ENCODE measurements at regions not wholly inside any gene's neighbourhood (a gene's known extent, or its start where the extent isn't known, plus 50 kb on each side); places are given as distances from the start of the nearest gene placed in this dataset.
"Not testable (repeated sequence)": the region's sequence is repeated elsewhere in the genome, so short reads cannot be mapped to it uniquely, and the experiment has no call there.

DNA sequence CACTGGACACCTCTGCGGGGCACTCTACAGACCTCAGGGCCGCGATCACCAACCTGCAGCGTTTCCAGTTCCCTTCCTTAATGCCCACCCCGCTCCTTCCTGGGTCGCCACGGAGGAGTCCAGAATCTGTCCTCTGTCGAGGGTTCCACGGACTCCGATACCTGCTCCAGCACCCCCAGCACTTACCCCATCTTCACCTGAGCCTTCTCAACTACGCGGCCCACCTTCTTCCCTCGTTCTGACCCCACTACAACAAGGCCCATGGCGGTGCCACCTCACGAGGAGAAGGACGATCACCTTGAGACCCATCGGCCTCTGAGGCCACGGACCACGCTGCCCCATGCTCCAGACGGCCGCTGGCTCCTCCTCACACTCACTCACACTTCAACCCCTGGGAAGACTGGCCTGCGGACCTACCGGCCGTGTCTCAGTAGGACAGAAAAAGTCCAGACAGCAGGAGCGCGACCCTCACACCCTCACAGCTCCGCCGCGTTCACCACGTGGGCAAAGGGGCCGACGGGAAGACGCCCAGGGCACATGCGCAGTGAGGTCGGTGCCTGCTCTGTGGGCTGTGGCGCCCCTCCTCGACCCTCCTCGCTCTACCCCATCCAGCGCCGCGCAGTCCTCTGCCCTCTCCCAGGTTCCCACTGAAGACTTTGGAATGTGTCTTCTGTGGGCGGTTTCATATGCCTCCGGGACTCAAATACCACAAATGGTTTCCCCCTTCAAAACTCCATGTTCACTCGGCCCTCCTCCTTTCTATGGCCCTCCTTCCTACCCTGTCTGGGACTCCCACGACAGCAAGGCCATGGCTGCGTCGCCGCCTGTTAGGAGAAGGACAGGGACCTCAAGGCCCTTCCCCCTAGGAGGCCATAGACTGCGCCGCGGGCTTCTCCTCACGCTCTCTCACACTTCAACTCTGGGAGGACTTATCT, 193.9 kb upstream of the PHF14 start:
- DNase-seq (ENCODE audit: low spot score): no peak

DNA sequence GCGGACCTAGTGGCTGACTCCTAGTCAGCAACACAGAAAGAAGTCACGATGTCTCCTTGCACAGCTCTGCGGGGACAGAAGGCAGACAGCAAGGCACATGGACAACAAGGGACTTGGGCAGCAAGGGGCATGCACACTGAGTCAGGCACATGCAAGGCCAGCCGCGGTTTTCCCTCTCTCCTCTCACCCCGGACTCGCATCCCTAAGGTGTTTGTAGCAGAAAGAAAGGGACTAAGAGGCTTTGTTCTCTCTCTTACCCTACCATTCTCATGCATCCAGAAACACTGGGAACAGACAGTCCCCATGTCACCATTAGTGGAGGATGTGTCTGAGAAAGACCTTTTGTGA, 193.3 kb upstream of the PHF14 start:
- no peak for DNase-seq (ENCODE audit: low spot score)

DNA sequence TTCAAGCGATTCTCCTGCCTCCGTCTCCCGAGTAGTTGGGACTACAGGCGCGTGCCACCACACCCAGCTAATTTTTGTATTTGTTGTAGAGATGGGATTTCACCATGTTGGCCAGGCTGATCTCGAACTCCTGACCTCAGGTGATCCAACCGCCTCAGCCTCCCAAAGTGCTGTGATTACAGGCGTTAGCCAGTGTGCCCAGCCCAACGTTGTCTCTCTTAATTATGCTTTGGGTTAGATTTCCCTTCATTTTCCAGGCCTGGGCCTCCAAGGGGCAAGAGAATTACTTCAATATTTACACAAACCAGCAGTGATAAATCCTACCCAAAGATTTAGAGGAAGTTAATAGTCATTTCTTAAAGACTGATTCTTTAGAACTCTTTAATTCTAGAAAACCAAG, 186.7 kb upstream of the PHF14 start:
- DNase-seq (ENCODE audit: low spot score): not testable (repeated sequence)

DNA sequence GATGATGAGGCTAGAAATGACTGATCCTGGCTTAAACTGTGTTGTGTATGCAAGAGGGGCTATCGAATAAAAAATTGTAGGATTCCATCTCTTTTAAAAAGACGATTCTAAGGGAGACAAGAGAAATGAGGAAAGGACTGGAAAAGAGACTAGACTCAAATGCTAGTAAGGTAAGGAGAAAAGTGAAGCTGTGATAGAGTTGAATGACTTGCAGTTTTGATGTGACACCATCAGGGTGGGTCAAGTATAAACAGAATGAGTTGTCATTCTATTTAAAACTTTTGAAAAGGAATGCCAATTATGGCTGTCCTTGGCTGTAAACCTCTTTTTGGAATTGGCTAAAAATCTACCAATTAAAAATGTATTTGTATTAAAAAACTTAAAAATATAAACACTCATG, 184.5 kb upstream of the PHF14 start:
- DNase-seq (ENCODE audit: low spot score): no peak

DNA sequence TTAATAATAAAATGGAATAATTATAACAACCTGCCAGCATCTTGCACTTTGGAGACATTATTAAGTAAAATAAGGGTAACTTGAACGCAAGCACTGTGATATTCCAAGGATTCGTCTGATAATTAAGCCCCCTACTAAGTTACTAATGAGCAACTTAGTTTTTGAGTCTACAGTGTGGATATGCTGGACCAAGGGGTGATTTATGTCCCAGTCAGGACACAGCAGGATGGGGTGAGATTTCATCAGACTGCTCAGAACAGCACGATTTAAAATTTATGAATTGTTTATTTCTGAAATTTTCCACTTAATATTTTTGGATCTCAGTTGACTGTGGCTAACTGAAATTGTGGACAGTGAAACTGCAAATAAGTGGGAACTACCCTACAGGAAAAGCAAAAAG, 182.8 kb upstream of the PHF14 start:
- DNase-seq (ENCODE audit: low spot score): no peak

DNA sequence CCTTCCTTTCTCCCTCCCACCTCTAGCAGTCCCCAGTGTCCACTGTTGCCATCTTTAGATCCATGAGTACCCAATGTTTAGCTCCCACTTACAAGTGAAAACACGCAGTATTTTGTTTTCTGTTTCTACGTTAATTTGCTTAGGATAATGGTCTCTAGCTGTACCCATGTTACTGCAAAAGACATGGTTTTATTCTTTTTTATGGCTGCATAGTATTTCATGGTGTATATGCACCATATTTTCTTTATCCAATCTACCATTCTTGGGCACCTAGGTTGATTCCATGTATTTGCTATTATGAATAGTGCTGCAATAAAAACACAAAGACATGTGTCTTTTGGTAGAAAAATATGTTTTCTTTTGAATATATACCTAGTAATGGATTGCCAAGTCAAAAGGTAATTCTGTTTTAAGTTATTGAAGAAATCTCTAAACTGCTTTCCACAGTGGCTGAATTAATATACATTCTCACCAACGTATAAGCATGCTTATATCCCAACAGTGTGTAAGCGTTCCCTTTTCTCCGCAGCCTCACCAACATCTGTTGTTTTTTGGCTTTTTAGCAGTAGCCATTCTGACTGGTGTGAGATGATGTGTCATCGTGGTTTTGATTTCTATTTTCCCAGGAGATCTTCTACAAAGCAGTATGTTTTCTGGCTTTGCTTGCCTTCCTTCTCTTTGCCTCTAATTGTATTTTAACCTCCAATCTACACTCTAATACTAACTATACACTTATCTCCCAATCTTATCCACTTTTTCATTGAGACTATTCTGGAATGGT, 179.5 kb upstream of the PHF14 start:
- no peak for DNase-seq (ENCODE audit: low spot score)

DNA sequence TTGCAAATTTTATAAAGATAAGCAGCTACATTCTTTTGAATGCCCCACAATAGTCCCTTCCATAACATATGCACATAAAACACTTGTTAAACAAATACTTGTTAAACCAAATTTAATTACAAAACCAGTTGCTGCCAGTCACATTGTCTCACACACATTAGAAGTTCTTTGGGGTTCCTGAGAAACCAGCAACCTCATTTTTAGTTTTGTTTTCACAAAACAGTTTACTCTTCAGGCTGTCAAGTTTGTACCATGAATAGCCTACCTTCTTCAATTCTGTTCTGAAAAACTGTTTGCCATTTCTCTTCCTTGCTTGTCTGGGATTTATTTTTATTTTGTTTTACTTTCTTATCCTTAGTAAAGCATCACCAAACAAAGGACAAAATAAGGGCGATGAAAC, 176.5 kb upstream of the PHF14 start:
- no peak for DNase-seq (ENCODE audit: low spot score)

DNA sequence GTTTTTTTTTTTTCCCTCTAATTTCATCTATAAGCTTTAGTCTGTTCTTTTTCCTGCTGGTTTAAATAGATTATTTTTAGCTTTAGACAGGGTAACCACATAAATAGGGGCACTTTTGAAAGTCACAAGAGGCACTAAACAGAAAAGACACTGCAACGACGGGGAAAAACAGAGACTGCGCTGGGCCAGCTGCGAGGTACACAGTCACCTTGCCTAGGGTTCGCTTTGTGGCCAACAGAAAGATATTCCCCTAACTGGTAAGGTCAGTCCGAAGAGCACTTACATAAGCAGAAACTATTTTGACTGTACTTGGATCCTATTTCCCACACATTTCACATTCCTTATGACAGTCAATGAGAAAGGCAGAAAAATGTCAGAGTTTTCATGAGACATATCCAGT, 175.6 kb upstream of the PHF14 start:
- DNase-seq (ENCODE audit: low spot score): no peak

DNA sequence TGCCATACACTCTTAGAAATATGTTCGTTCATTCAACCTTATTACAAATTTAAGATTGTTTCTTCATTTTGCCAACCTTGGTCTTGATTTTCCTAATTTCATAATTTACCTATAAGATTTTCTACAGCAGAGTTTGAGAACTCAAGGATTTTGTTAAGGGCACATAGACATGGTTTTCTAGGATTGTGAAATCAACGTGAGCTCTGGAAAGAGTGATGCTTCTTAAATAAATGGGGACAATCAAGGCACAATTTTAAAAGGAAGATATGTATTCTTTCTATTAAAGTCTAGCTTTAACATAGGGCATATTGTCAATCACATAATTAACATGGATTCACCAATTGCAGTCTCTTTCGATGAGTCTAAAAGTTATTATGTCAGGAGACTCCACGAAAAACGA, 174.2 kb upstream of the PHF14 start:
- DNase-seq (ENCODE audit: low spot score): no peak

DNA sequence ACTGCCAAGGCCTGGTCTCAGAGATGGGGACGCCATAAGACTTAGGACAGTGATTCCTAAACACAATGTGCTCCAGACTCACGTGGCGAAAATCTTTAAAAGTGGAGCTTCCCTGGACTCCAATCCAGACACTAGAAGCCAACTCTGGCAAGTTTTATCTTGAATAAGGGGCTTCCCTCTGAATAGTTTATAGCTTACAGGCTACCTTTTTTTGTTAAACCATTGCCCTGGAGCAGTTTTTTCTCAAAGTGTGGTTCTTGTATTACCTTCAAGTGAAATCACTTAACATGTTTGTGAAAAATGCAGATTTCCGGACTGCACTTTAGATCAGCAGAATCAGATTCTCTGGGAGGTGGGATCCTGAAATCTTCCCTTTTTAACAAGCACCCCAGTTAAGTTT, 171.7 kb upstream of the PHF14 start:
- DNase-seq (ENCODE audit: low spot score): no peak

DNA sequence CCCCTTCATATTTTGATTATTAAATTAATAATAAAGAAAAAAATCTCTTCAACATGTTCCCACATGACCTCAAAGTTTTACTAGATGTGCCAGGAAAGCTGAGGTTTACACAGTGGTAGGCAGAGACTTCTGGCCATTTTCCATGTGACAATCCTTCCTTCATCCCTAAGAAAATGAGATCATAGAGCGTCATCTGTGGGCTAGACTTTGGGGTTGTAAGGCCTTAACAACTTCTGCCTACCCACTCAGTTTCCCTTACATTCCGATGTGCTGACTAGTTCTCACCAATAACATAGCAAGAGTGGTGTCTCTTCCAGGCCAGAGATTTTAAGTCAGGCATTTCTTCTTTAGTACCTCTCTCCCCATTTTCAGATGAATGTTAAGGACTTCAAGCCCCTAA, 171.1 kb upstream of the PHF14 start:
- no peak for DNase-seq (ENCODE audit: low spot score)

DNA sequence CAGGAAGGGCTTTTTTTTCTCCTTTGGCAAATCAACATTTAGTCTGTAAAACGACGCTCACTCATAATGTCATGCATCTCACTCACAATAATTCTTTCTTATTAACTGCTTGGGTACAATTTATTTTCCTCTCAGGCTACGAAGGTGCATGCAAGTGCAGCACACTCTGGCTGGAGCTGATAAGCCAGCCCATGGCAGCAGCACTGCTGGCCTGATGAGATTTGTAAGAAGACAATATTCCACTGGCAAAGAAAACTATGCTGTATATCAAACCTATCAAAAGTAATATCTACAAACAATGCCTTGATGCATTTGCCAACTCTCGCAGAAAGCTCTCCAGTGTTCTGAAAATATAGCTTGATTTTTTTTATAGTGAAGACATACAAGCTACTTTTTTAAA, 170.0 kb upstream of the PHF14 start:
- no peak for DNase-seq (ENCODE audit: low spot score)

DNA sequence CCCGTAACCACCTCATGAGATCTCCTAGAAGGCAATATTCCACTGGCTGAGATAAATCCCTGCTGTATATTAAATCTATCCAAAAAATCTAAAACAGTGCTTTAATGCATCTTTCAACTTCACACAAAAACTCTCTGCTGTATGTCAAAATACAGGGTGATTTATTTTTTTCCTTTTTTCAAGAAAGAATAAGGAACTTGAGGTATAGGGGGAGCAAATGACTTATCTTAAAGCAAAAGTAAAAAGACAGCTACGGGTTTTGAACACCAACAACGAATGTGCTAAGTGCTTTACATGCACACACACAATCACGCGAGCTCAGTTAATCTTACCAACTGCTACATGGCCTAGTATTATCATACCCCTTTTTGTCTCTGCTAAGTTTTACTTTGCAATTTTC, 168.9 kb upstream of the PHF14 start:
- no peak for DNase-seq (ENCODE audit: low spot score)

DNA sequence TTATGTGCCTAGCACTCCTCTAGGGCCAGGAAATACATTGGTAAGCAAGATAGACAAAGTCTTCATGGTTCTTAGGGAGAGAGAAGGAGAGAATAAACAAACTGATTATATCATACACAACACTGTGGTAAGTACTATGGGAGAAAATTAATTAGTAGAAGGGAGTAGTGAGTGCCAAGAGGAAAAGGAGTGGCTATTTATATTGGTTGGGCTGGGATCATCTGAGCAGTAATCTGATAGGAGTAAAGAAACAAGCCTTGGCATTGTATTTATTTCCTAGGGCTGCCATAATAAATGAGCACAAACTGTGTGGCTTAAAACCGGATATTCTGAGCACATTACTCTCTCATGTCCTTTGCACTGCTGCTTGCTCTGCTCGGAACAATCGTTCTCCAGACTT, 158.1 kb upstream of the PHF14 start:
- no peak for DNase-seq (ENCODE audit: low spot score)

DNA sequence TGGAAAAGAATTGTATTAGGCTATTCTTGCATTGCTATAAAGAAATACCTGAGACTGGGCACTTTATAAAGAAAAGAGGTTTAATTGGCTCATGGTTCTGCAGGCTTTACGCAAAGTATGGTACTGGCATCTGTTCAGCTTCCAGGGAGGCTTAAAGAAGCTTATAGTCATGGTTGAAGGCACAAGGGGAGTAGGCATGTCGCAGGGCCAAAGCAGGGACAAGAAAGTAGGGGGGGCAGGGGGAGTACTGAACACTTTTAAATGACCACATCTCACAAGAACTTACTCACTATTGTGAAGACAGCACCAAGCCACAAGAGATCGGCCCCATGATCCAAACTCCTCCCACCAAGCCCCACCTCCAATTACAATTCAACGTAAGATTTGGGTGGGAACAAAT, 152.5 kb upstream of the PHF14 start:
- no peak for DNase-seq (ENCODE audit: low spot score)

DNA sequence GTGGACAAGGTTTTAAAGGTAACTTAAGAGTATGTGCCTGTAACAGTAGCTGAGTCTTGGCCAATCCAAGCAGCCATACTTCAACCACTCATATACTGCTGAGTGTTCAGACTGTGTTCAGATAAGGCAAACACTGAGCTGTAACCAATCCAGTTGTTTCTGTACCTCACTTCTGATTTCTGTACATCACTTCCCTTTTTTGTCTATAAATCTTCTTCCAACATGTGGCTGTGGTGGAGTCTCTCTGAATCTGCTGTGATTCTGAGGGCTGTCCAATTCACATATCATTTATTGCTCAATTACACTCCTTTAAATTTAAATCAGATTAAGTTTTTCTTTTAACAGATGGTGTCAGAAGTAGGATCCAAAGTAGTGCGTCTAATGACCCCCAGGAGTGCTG, 149.5 kb upstream of the PHF14 start:
- no peak for DNase-seq (ENCODE audit: low spot score)

DNA sequence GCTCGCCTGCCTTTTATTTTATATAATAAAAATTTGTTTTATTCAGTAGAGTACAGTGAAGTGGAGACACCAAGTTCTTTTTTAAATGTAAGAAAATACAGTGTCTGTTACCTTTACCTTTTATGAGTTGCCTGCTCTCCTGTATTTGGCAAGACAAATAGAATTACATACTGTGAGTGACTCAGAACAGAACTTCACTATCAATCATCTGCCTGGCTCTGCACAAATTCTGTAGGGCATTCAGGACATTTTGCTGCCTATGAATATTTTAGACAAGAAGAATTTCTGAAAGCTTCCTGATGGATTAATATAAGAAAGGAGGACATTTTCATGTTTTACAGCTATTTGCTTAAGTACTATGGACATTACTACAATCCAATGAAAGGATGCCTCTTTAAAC, 135.4 kb upstream of the PHF14 start:
- DNase-seq (ENCODE audit: low spot score): no peak

DNA sequence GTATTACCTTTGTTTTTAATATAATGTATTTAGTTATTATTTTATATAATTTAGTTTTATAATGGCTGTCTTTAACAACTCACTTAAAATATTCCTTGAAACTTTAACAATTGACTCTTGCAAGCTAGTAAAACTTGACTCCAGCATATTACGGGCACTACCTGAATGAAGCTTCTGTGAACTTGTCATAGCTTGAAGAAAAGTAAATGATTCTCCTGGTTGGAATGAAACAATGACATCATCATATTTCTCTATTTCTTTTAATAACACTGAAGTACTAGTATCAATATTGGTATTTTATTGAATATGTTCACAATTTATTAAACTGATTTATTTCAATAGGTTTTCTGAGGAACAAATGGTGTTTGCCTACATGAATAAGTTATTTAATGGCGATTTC, 128.4 kb upstream of the PHF14 start:
- no peak for DNase-seq (ENCODE audit: low spot score)

DNA sequence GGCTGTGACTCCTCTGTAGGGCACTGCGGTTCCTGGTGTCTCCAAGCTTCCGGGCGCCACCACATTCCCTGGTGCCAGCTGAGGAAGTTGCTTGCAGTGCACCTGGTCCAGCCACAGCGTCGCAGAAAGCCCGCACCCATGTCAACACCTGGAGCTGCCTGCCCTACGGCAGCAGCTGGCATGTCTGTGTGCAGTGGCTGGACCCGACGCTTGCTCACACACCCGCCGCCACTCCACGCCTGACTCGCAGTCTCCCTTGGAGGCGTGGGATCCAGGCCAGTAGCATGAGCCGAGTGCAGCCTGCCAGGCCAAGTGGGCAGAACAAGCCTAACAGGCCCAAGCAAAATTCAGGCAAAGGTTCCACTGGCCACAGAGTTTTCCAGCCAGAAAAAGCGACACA, 118.1 kb upstream of the PHF14 start:
- DNase-seq (ENCODE audit: low spot score): no peak

DNA sequence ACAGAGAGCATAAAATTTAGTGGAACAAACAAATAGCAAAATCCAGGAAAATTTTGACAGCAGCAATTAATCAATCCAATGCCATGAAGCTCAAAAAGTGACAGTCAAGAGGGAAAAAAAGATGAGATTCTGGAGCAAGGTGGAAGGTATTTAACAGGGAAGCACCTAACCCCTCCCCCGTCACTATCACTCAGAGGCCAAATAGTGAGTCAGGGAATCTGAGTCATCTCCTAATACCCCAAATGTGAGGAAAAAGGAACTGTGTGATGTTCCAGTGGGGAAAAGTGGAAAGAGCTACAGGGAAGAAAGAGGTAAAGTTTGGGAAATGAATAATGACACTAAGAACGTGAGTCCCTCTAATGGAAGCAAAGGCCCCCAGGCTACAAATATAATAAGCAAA, 113.2 kb upstream of the PHF14 start:
- no peak for DNase-seq (ENCODE audit: low spot score)

DNA sequence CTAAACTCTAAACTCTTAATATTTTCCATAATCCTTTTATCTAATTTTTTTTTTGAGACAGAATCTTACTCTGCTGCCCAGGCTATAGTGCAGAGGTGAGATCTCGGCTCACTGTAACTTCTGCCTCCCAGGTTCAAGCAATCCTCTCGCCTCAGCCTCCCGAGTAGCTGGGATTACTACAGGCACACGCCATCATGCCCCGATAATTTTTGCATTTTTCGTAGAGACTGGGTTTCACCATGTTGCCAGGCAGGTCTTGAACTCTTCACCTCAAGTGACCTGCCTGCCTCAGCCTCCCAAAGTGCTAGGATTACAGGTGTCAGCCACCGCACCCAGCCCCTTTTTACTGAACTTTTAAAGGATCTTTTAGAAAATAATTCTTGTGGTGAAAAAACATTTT, 110.2 kb upstream of the PHF14 start:
- no peak for DNase-seq (ENCODE audit: low spot score)

DNA sequence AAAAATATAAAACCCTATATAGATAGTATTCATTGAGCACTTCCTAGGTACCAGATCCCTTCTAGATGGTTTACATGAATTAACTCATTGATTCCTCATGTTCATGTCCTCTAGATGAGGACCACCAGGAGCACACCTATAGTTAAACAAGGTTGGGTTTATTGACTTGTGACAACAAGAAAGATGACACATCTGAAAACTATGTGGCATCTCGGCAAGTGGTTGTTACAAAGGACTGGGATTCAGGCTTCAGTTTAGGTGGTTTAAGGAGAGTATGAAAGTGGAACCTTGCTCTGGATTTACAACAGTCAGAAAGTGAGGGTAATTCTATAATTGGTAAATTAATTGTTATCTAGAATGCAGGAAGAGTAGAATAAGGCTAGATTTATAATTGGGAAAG, 99.0 kb upstream of the PHF14 start:
- DNase-seq (ENCODE audit: low spot score): no peak

DNA sequence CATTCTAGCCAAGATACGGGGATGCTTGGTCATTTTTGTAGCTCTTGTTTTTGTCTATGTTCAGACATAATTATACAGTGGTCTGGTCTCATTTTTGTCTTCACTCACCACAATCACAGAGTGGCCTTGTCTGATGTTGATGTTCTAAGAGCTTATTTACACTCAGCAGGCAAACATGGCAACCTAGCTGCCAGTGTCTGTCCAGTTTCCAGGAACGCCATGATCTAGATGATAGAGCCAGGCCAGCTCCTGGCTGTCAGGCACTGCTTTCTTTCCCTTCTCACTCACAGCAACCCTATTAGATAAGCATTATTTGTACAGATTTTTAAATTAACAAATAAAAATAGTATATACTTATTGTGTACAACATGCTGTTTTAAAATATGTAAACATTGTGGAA, 98.6 kb upstream of the PHF14 start:
- no peak for DNase-seq (ENCODE audit: low spot score)

DNA sequence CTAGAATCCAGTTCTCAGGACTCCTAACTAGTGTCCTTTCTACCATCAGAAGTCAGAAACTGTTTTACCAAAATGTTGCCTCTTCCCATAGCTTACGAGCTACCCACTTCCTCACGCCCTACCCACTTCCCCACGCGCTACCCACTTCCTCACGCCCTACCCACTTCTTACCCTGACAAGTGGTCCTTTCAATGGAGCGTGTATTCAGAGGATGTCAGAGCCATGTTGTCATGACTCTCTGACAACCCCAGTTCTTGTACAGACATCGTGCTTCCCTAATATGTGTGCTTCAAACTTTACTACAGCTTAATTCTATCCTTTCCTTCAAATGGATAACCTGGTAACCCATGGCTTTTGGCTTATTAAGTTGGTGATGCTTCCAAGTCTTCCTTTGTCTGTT, 84.8 kb upstream of the PHF14 start:
- DNase-seq (ENCODE audit: low spot score): no peak
